GM19025 (cell line): ENCODE measurements at regions not wholly inside any gene's neighbourhood (a gene's known extent, or its start where the extent isn't known, plus 50 kb on each side); places are given as distances from the start of the nearest gene placed in this dataset.

Source experiments
- ATAC-seq: cut with Tn5 transposase; IDR thresholded peaks from one replicate; pipeline ENCODE4 v1.9.1; 2021; ENCODE audit warnings: mild to moderate bottlenecking, low read depth, moderate library complexity; ENCODE audit not compliant: unreplicated experiment

DNA sequence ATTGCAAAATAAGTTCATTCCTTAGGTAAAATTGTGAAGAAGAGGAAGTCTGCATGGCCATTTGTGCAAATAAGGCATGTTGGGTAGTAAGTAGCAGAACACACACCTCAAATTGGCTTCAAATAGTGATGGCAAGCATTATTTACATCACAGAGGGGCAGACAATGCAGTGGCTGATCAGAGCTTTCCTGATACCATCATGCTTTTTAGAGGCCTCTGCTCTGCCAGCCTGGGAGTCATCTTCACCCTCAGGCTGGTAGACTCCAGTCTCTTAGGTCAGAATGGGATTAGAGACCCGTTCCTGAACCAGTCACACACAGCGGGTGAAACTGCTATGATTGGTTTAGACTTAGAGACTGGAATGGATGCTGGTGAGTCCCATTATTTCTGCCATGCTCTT, 396.0 kb upstream of the MCTP2 start:
- ATAC-seq, result no peak

DNA sequence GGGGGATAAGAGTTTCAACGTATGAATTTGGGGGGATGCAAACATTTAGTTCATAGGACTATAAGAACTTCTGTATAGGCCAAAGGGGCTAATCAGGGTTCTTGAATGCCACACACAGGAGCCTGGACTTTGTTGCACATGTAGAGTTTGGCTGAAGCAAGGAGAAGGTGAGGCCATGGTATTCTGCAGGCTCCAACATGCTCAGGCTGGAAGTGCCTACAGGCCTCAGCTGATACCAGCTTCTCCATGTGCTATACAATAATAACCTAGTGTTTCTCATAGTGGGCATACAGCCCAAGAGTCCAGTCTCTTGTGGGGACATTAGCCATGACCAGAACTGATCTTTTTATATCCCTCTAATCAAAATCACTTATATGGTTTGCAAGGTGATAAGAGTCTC, 399.7 kb upstream of the MCTP2 start:
- no peak for ATAC-seq

GRCh38 chr15:93830221-93831080, 400.9 kb upstream of the MCTP2 start:
- ATAC-seq, result no peak

DNA sequence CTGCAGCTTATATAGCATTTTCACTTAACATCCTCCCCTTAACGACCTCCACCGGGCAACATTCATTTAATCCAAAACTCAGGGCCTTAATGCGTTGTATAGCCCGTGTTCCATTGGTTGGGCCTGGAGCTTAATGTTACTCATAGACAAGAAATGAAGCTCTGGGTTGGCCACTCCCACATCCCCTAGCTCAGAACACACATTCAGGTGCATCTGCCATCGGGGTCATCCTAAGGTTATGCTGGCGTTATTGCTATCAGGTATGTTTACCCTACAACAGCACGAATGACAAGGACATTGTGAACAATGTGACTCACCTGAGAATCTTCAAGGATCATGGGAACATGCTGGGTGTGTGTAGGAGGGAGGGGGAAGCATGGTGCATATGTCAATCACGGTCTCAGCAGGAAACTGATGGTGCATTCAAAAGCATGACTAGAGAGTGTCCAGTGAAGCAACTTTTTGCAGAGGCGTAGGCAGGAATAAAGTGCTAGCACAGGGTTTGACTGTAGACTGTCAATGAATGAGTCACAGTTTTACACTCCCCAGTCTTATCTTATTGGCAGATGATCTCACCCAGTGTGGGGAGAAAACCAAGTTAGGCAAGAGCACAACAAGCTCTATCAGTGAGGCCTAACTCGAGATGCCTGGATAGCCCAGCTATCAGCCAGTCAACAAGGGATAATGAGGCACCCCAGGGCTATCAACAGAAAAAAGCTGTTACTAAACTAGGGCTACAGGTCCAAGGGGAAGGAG, 402.1 kb upstream of the MCTP2 start:
- no peak for ATAC-seq

- ATAC-seq, result no peak
Measured at GRCh38 chr15:93826790-93827189, 404.6 kb upstream of the MCTP2 start.

DNA sequence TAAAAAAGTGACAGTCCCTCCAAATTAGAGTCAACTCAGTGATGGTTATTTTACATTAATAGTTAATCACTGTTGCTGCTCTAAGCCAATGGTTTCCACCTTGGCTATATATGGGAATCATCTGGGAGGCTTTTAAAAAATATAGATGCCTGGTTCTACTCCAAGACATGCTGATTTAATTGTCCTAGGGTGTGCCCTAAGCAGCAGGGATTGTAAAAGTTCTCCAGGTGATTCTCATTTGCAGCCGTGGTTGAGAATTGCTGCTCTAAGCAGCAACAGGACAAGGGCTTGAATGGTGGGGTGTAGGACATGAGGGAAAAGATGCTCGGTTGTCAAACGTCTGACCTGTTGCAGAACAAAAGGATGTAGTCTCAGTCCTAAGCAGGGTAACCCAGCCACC, 405.1 kb upstream of the MCTP2 start:
- ATAC-seq, result no peak

DNA sequence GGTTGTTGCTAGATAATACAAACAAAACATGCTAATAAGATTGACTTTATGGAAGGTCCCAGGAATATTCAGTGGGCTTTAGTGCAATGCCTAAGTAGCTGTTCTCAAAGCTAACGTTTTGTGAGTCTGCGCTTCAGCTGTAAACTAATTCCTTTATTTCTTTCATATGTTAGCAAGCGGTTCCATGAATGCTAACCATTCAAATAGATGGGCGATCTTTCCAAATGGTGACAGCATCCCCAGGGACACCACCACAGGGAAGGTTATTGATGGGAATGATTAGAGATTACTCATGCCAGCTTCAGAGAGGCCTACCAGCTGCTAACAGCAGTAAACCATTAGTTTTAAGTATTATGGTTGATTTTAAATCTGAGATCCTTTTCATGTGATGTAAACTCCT, 405.7 kb upstream of the MCTP2 start:
- no peak for ATAC-seq

DNA sequence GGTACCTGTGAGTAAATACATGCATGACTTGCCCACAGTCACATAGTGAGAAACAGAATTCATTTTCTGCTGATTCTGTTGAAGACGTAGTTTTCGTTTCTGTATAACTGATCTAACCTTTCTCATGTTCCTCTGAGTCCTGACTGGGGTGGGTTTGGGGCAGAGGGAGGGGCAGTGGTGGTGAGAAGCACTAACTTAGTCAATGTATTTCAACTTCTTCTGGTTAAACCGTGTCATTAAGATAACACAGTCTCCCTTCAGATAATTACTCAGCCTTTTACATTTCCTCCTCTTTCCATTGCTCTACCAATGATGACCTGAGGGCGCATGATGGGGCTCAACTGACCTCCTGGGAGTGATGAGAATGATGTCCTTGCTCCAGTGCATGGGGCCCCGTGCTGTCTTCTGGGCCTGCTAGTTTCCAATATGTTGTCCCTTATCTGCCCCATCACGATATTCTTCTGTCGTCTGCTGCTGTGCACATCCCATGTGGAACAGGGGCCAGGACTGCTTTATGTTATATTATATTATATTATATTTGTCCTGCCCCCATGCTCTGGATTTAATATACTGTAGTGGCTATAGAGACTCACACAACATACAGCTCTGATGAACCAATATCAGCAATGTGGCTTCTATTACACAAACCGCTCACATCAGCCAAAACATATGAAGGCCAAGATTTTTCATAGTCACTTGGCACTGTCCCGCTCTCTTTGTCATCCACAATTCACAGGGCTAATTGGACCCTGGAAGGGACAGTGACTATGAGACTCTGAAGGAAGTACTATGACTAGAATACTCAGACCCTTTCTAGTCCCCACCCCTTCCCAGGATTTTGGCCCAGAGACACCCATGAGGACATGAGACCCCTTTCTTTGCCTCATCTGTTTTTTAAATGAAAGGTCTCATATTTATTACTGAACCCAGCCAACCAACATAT, 407.1 kb upstream of the MCTP2 start:
- ATAC-seq, result no peak

DNA sequence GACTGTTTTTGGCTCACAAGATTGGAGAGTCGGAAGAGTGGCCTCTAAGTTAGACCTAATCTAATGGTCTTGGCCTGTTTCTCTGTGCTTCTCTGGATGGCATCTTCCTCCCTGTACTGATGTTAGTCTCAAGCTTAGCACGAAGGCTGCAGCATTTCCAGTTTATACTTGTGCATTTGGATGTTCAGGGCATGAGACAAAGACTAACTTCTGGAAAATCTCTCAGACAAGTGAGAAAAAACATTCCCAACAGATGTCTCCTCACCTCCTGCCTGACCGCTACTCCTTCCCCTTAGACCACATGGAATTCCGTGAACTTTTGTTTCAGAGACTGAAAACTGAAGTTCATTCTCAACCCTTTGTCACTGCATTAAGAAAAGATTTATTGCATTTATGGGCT, 410.8 kb upstream of the MCTP2 start:
- ATAC-seq, result no peak

DNA sequence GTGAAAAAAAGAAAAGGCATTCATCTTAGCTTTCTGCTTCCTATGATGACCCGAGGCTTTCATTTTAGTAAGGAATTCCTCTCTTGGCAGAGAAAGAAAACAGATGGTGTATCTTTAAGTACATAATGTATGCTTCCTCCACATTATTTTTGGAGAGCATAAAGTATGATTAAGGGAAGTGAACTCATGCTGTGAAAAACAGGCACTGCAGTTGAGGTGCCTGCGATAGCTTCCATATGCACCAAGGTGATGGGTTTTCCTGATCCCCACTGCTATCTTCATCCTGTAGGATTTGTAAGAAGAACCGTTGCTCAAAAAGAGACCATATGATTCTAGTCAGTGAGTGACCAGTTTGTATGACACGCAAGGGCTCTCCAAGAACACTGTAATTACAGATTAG, 411.5 kb upstream of the MCTP2 start:
- ATAC-seq, result no peak

DNA sequence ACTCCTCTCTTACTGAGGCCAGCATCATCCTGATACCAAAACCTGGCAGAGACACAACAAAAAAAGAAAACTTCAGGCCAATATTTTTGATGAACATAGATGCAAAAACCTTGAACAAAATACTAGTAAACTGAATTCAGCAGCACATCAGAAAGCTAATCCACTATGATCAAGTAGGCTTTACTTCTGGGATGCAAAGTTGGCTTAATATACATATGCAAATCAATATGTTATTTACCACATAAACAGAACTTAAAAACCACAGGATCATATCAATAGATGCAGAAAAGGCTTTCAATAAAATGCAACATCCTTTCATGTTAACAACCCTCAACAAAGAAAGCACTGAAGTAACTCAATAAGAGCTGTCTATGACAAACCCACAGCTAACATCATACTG, 414.5 kb upstream of the MCTP2 start:
- ATAC-seq, result no peak

DNA sequence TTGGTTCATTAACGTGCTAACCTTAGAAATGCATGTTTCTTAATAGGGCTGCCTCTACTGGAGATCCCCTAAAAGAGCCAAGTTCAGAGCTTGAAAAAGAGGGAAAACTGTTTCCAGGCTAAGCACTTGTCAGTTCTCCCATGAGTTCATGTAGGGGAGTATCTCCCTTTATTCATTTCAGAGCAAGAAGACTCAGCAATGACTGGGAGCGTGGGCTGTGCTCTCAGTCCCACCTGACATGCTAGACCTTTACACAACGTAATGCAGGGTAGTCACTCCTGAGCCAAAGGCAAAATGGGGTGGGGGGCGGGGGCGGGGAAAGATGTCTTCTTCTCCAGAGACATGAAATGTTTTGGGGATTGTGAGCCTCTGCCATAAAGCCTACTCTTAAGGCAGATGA, 420.1 kb upstream of the MCTP2 start:
- no peak for ATAC-seq

GRCh38 chr15:93809516-93809915, 421.8 kb upstream of the MCTP2 start:
- ATAC-seq, result no peak

DNA sequence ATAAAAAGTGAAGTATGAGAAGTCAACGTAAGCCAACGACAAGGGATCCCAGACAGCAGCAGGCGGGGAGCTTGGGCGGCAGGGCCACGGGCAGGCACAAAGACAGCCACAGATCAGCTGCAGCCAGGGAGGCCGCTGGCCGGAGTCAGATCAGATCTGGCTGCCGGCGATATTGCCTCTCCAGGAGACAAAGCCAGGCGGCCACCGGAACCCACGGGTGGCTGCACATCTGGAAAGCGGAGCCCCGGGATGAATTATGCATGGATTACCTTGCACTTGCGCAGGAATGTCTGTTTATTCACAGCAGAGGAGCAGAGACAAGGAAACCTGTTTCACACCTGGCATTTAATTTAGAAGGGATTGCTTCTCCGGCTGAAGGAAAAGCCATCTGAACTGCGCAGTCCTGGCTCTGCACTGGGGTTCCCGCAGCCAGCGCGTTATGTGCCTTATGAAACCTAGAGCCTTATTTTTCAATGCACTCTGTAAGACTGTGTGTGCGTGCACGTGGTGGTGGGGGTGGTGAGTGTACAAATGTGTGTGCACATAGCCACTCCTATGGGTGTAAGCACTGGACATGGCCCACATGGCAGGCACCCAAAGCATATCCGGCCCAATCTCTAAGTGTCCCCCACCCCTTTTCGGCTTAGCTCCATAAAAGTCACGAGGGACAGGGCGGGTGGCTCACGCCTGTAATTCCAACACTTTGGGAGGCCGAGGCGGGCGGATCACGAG, 427.8 kb upstream of the MCTP2 start:
- ATAC-seq, result no peak

GRCh38 chr15:93801206-93801605, 430.2 kb upstream of the MCTP2 start:
- no peak for ATAC-seq

GRCh38 chr15:93800805-93801204, 430.6 kb upstream of the MCTP2 start:
- ATAC-seq, result no peak

DNA sequence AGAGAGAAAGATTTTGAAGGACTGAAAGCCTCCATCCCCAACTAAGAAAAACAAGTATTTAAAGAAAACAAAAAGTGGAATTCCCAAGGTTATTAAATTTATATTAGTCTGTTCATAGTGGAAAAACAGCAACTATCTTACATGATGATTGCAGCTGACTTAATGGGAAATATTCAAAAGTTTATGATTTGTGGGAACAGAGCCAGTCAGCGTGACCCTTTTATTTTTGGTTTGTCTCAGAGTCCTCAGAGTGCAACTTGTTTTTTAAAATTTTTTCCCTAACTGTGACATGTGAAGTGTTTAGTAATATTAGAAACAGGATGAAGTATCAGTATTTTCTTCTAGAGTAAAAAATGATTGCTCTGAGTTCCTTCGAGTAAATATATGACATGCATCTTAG, 441.9 kb upstream of the MCTP2 start:
- no peak for ATAC-seq

DNA sequence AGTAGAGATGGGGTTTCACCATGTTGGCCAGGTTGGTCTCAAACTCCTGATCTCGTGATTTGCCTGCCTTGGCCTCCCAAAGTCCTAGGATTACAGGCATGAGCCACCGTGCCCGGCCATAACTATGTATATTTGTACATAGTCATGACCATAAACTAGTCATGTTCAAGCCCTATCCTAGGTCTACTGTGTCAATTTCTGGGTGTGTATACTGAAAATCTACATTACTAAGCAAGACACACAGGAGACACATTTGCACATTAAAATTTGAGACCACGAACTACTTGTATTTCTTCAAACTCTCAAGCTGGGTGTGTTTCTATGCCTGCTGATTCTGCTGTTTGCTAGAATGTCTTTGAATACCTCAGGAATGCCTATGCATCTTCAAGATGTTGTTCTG, 451.3 kb upstream of the MCTP2 start:
- no peak for ATAC-seq

GRCh38 chr15:93779341-93779740, 452.0 kb upstream of the MCTP2 start:
- no peak for ATAC-seq
